GM23338 (cell line): ENCODE measurements at regions not wholly inside any gene's neighbourhood (a gene's known extent, or its start where the extent isn't known, plus 50 kb on each side); places are given as distances from the start of the nearest gene placed in this dataset.

ENCODE experiments used
- ATAC-seq: fragments of 200-7000 bp; cut with Tn5 transposase; 3 replicates; pipeline ENCODE4 v1.9.1; 2020
- DNase-seq: peaks from one replicate; pipeline ENCODE4 v3.0.0-alpha.2; 2015; ENCODE audit warnings: low spot score
- H2AFZ ChIP-seq: fragments of 200-600 bp; sonication (generic); 2 replicates; pipeline ENCODE4 v1.8.0; 2016; ENCODE audit warnings: antibody characterized with exemption, mild to moderate bottlenecking, moderate library complexity
- H3F3A ChIP-seq: fragments of 200-600 bp; sonication (generic); replicated peaks from 2 replicates; pipeline ENCODE4 v1.8.0; 2017; ENCODE audit warnings: antibody characterized with exemption, mixed run types, low read depth
- H3K27ac ChIP-seq: fragments of 200-600 bp; sonication (generic); 2 replicates; pipeline ENCODE4 v1.6.1; 2016; ENCODE audit warnings: low read depth
- H3K27me3 ChIP-seq: fragments of 200-600 bp; sonication (generic); 2 replicates; pipeline ENCODE4 v1.8.0; 2016; ENCODE audit warnings: mild to moderate bottlenecking, mixed run types, moderate library complexity; ENCODE audit not compliant: insufficient read depth
- H3K36me3 ChIP-seq: fragments of 200-600 bp; sonication (generic); 2 replicates; pipeline ENCODE4 v1.8.0; 2016; ENCODE audit warnings: mild to moderate bottlenecking; ENCODE audit not compliant: insufficient read depth
- H3K4me1 ChIP-seq: fragments of 200-600 bp; sonication (generic); 2 replicates; pipeline ENCODE4 v1.8.0; 2016; ENCODE audit warnings: mild to moderate bottlenecking, moderate library complexity; ENCODE audit not compliant: insufficient read depth
- H3K4me2 ChIP-seq: fragments of 200-600 bp; sonication (generic); 2 replicates; pipeline ENCODE4 v1.7.1; 2017; ENCODE audit warnings: mixed run types
- H3K4me3 ChIP-seq: fragments of 200-600 bp; sonication (generic); 2 replicates; pipeline ENCODE4 v1.6.1; 2016; ENCODE audit warnings: mixed run types
- H3K79me2 ChIP-seq: fragments of 200-600 bp; sonication (generic); replicated peaks from 2 replicates; pipeline ENCODE4 v1.8.0; 2017; ENCODE audit warnings: mild to moderate bottlenecking; ENCODE audit not compliant: insufficient read depth
- H3K9me2 ChIP-seq: fragments of 200-600 bp; sonication (generic); 2 replicates; pipeline ENCODE4 v1.8.0; 2017; ENCODE audit not compliant: insufficient read depth
- H4K20me1 ChIP-seq: fragments of 200-600 bp; sonication (generic); replicated peaks from 2 replicates; pipeline ENCODE4 v1.8.0; 2017; ENCODE audit warnings: mild to moderate bottlenecking; ENCODE audit not compliant: insufficient read depth
- H3K27ac Mint-ChIP-seq: 2 replicates; pipeline ENCODE4 v1.8.0; 2020; ENCODE audit warnings: inconsistent platforms, mild to moderate bottlenecking, moderate library complexity, mixed read lengths
- H3K27me3 Mint-ChIP-seq: 3 replicates; pipeline ENCODE4 v1.8.0; 2022; ENCODE audit warnings: low read depth, mild to moderate bottlenecking, moderate library complexity, mixed read lengths, inconsistent platforms; ENCODE audit not compliant: insufficient read depth, poor library complexity
- H3K36me3 Mint-ChIP-seq: 3 replicates; pipeline ENCODE4 v1.8.0; 2021; ENCODE audit warnings: low read depth, mild to moderate bottlenecking, inconsistent platforms, moderate library complexity, mixed read lengths
- H3K4me1 Mint-ChIP-seq: 3 replicates; pipeline ENCODE4 v1.8.0; 2020; ENCODE audit warnings: mild to moderate bottlenecking, inconsistent platforms, mixed read lengths
- H3K4me3 Mint-ChIP-seq: 3 replicates; pipeline ENCODE4 v1.8.0; 2021; ENCODE audit warnings: moderate library complexity, mild to moderate bottlenecking, inconsistent platforms, mixed read lengths
- H3K9me3 Mint-ChIP-seq: 3 replicates; pipeline ENCODE4 v1.8.0; 2020; ENCODE audit warnings: moderate library complexity, mild to moderate bottlenecking, inconsistent platforms, mixed read lengths
- CREB1 ChIP-seq: fragments of 250-450 bp; sonication (Bioruptor Pico); IDR thresholded peaks from 2 replicates; pipeline ENCODE4 v1.5.0; 2020; ENCODE audit warnings: low read depth, mild to moderate bottlenecking, moderate library complexity
- EZH2 ChIP-seq: fragments of 200-600 bp; sonication (generic); IDR thresholded peaks from one replicate; pipeline ENCODE4 v1.8.0; 2017; ENCODE audit warnings: antibody characterized with exemption, mild to moderate bottlenecking, low read depth; ENCODE audit not compliant: unreplicated experiment
- EZH2phosphoT487 ChIP-seq: fragments of 200-600 bp; sonication (generic); IDR thresholded peaks from one replicate; pipeline ENCODE4 v1.8.1; 2018; ENCODE audit warnings: antibody characterized with exemption; ENCODE audit not compliant: unreplicated experiment
- POLR2AphosphoS5 ChIP-seq: IDR thresholded peaks from 2 replicates; pipeline ENCODE4 v1.6.1; 2016; ENCODE audit warnings: antibody characterized with exemption, low read depth
- STAT1 ChIP-seq: IDR thresholded peaks from one replicate; pipeline ENCODE4 v1.6.1; 2016; ENCODE audit warnings: antibody characterized with exemption; ENCODE audit not compliant: unreplicated experiment
- ZNF114 ChIP-seq: fragments of 250-450 bp; sonication (Bioruptor Pico); IDR thresholded peaks from 2 replicates; pipeline ENCODE4 v1.5.0; 2020; ENCODE audit warnings: mild to moderate bottlenecking, moderate library complexity
- TF ChIP-seq, protein P1 (sequence below): IDR thresholded peaks from one replicate; pipeline ENCODE4 v1.6.1; 2018; ENCODE audit warnings: antibody characterized with exemption; ENCODE audit not compliant: unreplicated experiment
- TF ChIP-seq, protein P2 (sequence below): fragments of 250-450 bp; sonication (Bioruptor Pico); IDR thresholded peaks from 2 replicates; pipeline ENCODE4 v1.5.0; 2020; ENCODE audit warnings: mild to moderate bottlenecking, moderate library complexity
- TF ChIP-seq, protein P3 (sequence below), 2 experiments: fragments of 200-600 bp in 1 of 2; sonication (generic) in 1 of 2; conservative IDR thresholded peaks; 2 replicates each; pipeline versions ENCODE4 v1.5.1 to v1.6.1; 2016 to 2017; ENCODE audit warnings: antibody characterized with exemption in 2 of 2, low read depth in 2 of 2, mild to moderate bottlenecking in 2 of 2, moderate library complexity in 1 of 2
- TF ChIP-seq, protein P4 (sequence below): IDR thresholded peaks from 2 replicates; pipeline ENCODE4 v1.6.1; 2016; ENCODE audit warnings: antibody characterized with exemption

DNA sequence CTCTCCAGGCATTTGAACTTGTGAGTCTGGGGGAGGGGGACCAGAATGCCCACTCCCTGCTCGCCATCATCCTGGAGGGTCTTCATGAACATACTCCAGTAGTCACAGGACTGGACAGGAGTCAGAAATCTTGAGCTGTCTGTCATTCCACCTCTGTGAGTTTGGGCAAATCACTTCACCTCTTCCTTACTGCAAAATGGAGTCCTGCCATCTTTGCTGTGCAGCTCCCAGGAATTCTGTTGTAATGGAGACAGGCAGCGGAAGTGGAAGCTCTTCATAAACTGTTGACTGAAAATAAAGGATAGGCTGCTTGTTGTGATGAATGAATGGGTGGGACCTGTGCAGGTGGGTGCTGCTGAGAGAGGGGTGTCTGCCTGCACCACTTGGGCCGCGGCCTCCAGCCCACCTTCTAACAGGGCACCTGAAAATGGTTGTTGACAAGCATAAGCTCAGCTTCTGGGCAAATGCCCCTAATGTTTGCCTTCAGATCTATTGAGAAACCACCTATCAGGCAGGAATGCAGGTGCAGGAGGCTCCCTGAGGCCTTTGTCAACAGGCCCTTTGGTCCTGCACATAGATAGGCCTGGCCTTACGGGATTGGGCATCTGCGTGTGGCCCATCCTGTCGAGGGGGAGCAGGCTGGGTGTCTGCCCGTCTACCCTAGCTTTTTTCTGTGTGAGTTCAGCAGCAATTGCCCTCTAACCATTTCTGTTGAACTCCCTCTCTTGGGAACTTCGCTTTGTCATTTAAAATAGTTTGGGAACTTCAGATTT, 321.0 kb downstream of the RPS6KC1 start (continued):
- TF ChIP-seq, protein P1, sequence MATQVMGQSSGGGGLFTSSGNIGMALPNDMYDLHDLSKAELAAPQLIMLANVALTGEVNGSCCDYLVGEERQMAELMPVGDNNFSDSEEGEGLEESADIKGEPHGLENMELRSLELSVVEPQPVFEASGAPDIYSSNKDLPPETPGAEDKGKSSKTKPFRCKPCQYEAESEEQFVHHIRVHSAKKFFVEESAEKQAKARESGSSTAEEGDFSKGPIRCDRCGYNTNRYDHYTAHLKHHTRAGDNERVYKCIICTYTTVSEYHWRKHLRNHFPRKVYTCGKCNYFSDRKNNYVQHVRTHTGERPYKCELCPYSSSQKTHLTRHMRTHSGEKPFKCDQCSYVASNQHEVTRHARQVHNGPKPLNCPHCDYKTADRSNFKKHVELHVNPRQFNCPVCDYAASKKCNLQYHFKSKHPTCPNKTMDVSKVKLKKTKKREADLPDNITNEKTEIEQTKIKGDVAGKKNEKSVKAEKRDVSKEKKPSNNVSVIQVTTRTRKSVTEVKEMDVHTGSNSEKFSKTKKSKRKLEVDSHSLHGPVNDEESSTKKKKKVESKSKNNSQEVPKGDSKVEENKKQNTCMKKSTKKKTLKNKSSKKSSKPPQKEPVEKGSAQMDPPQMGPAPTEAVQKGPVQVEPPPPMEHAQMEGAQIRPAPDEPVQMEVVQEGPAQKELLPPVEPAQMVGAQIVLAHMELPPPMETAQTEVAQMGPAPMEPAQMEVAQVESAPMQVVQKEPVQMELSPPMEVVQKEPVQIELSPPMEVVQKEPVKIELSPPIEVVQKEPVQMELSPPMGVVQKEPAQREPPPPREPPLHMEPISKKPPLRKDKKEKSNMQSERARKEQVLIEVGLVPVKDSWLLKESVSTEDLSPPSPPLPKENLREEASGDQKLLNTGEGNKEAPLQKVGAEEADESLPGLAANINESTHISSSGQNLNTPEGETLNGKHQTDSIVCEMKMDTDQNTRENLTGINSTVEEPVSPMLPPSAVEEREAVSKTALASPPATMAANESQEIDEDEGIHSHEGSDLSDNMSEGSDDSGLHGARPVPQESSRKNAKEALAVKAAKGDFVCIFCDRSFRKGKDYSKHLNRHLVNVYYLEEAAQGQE, result no peak
- no peak for TF ChIP-seq ZNF114 (CRISPR knock-in tag)

DNA sequence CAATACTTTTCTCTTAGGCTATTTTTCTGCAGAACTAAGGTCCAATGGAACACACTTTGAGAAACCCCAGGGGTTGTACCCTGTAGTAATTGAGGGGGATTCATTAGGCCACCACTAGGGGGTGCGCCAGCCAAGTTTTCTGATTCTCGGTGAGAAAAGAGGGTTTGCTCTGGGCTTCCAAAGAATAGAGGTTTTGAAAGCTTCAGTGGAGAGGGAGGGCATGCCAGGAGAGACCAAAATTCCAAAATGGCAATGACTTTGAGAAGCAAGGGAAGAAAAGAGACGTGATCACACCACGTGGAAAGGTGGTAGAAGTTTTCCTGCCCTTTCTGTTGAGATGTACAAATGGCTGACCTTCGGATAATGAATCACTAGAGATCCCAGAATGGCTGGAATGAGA, 323.3 kb downstream of the RPS6KC1 start:
- Mint-ChIP-seq H3K4me1 (peaks cover 22% of the 10 kb centered on the region), H3K27me3 (peaks cover 3% of the 10 kb centered on the region), H3K27ac (no peak overlapping the region), H3K9me3 (no peaks in the 10 kb centered on the region), H3K4me3 (no peak overlapping the region), H3K36me3 (no peaks in the 10 kb centered on the region)
- peak; percentile 90 for DNase-seq
- TF ChIP-seq, protein P2, sequence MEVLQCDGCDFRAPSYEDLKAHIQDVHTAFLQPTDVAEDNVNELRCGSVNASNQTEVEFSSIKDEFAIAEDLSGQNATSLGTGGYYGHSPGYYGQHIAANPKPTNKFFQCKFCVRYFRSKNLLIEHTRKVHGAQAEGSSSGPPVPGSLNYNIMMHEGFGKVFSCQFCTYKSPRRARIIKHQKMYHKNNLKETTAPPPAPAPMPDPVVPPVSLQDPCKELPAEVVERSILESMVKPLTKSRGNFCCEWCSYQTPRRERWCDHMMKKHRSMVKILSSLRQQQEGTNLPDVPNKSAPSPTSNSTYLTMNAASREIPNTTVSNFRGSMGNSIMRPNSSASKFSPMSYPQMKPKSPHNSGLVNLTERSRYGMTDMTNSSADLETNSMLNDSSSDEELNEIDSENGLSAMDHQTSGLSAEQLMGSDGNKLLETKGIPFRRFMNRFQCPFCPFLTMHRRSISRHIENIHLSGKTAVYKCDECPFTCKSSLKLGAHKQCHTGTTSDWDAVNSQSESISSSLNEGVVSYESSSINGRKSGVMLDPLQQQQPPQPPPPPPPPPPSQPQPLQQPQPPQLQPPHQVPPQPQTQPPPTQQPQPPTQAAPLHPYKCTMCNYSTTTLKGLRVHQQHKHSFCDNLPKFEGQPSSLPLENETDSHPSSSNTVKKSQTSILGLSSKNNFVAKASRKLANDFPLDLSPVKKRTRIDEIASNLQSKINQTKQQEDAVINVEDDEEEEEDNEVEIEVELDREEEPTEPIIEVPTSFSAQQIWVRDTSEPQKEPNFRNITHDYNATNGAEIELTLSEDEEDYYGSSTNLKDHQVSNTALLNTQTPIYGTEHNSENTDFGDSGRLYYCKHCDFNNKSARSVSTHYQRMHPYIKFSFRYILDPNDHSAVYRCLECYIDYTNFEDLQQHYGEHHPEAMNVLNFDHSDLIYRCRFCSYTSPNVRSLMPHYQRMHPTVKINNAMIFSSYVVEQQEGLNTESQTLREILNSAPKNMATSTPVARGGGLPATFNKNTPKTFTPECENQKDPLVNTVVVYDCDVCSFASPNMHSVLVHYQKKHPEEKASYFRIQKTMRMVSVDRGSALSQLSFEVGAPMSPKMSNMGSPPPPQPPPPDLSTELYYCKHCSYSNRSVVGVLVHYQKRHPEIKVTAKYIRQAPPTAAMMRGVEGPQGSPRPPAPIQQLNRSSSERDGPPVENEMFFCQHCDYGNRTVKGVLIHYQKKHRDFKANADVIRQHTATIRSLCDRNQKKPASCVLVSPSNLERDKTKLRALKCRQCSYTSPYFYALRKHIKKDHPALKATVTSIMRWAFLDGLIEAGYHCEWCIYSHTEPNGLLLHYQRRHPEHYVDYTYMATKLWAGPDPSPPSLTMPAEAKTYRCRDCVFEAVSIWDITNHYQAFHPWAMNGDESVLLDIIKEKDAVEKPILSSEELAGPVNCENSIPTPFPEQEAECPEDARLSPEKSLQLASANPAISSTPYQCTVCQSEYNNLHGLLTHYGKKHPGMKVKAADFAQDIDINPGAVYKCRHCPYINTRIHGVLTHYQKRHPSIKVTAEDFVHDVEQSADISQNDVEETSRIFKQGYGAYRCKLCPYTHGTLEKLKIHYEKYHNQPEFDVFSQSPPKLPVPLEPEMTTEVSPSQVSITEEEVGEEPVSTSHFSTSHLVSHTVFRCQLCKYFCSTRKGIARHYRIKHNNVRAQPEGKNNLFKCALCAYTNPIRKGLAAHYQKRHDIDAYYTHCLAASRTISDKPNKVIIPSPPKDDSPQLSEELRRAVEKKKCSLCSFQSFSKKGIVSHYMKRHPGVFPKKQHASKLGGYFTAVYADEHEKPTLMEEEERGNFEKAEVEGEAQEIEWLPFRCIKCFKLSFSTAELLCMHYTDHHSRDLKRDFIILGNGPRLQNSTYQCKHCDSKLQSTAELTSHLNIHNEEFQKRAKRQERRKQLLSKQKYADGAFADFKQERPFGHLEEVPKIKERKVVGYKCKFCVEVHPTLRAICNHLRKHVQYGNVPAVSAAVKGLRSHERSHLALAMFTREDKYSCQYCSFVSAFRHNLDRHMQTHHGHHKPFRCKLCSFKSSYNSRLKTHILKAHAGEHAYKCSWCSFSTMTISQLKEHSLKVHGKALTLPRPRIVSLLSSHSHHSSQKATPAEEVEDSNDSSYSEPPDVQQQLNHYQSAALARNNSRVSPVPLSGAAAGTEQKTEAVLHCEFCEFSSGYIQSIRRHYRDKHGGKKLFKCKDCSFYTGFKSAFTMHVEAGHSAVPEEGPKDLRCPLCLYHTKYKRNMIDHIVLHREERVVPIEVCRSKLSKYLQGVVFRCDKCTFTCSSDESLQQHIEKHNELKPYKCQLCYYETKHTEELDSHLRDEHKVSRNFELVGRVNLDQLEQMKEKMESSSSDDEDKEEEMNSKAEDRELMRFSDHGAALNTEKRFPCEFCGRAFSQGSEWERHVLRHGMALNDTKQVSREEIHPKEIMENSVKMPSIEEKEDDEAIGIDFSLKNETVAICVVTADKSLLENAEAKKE (CRISPR knock-in tag), result peak; percentile 22; the same call in 1 of the 2 replicates
- TF ChIP-seq EZH2phosphoT487 (no peak), POLR2AphosphoS5 (no peak), ZNF114 (CRISPR knock-in tag) (no peak), CREB1 (no peak), STAT1 (no peak), EZH2 (no peak)
- TF ChIP-seq, protein P3, sequence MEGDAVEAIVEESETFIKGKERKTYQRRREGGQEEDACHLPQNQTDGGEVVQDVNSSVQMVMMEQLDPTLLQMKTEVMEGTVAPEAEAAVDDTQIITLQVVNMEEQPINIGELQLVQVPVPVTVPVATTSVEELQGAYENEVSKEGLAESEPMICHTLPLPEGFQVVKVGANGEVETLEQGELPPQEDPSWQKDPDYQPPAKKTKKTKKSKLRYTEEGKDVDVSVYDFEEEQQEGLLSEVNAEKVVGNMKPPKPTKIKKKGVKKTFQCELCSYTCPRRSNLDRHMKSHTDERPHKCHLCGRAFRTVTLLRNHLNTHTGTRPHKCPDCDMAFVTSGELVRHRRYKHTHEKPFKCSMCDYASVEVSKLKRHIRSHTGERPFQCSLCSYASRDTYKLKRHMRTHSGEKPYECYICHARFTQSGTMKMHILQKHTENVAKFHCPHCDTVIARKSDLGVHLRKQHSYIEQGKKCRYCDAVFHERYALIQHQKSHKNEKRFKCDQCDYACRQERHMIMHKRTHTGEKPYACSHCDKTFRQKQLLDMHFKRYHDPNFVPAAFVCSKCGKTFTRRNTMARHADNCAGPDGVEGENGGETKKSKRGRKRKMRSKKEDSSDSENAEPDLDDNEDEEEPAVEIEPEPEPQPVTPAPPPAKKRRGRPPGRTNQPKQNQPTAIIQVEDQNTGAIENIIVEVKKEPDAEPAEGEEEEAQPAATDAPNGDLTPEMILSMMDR (conservative IDR thresholded peaks at IDR 0.05; ENCODE audit: low read depth in 2 of 2), result peak; percentile 85 to 99
- TF ChIP-seq, protein P4, sequence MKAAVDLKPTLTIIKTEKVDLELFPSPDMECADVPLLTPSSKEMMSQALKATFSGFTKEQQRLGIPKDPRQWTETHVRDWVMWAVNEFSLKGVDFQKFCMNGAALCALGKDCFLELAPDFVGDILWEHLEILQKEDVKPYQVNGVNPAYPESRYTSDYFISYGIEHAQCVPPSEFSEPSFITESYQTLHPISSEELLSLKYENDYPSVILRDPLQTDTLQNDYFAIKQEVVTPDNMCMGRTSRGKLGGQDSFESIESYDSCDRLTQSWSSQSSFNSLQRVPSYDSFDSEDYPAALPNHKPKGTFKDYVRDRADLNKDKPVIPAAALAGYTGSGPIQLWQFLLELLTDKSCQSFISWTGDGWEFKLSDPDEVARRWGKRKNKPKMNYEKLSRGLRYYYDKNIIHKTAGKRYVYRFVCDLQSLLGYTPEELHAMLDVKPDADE, result no peak
- Histone ChIP-seq H3K36me3 (no peaks in the 10 kb centered on the region), H3K4me3 (no peak overlapping the region), H3F3A (no peaks in the 10 kb centered on the region), H3K4me1 (peaks cover 17% of the 10 kb centered on the region), H3K79me2 (no peaks in the 10 kb centered on the region), H3K27ac (no peak overlapping the region), H2AFZ (no peak overlapping the region), H4K20me1 (no peaks in the 10 kb centered on the region), H3K4me2 (no peak overlapping the region), H3K27me3 (no peaks in the 10 kb centered on the region), H3K9me2 (no peaks in the 10 kb centered on the region)
- ATAC-seq, result peak; percentile 90
